OCI-LY3 (cell line): ENCODE measurements at regions not wholly inside any gene's neighbourhood (a gene's known extent, or its start where the extent isn't known, plus 50 kb on each side); places are given as distances from the start of the nearest gene placed in this dataset.

Source experiments
- EZH2phosphoT487 ChIP-seq: fragments of 200-600 bp; shearing (Covaris generic); IDR thresholded peaks from 2 replicates; pipeline ENCODE4 v1.6.1; 2018; ENCODE audit warnings: antibody characterized with exemption, mixed run types, low read depth
- TF ChIP-seq, protein P1 (sequence below): fragments of 200-600, 300-600 bp; sonication (generic); IDR thresholded peaks from 2 replicates; pipeline ENCODE4 v1.5.1; 2014; ENCODE audit warnings: antibody characterized with exemption, low read length, low read depth

DNA sequence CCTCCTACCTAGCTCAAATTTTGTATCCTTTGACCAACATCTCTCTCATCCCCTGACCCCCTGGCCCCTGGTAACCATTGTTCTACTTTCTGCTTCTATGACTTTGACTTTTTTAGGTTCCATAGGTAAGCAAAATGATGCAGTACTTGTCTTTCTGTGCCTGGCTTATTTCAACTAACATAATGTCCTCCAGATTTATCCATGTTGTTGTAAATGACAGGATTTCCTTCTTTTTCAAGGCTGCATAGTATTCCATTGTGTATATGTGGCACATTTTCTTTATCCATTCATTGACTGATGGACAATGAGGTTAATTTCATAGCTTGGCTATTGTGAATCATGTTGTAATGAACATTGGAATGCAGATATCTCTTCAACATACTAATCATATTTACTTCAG is 170.1 kb downstream of the DPY19L2 start:
- TF ChIP-seq, protein P1, sequence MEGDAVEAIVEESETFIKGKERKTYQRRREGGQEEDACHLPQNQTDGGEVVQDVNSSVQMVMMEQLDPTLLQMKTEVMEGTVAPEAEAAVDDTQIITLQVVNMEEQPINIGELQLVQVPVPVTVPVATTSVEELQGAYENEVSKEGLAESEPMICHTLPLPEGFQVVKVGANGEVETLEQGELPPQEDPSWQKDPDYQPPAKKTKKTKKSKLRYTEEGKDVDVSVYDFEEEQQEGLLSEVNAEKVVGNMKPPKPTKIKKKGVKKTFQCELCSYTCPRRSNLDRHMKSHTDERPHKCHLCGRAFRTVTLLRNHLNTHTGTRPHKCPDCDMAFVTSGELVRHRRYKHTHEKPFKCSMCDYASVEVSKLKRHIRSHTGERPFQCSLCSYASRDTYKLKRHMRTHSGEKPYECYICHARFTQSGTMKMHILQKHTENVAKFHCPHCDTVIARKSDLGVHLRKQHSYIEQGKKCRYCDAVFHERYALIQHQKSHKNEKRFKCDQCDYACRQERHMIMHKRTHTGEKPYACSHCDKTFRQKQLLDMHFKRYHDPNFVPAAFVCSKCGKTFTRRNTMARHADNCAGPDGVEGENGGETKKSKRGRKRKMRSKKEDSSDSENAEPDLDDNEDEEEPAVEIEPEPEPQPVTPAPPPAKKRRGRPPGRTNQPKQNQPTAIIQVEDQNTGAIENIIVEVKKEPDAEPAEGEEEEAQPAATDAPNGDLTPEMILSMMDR, result no peak
- no peak for TF ChIP-seq EZH2phosphoT487
